ENCODE measurements at regions not wholly inside any gene's neighbourhood (a gene's known extent, or its start where the extent isn't known, plus 50 kb on each side); places are given as distances from the start of the nearest gene placed in this dataset.
"Not testable (repeated sequence)": the region's sequence is repeated elsewhere in the genome, so short reads cannot be mapped to it uniquely, and the experiment has no call there.

- Mint-ChIP-seq H3K27ac (no peak overlapping the region), H3K36me3 (ENCODE audit: low read depth) (no peaks in the 10 kb centered on the region), H3K4me1 (ENCODE audit: low read depth) (no peaks in the 10 kb centered on the region), H3K27me3 (no peaks in the 10 kb centered on the region), H3K9me3 (peaks cover 4% of the 10 kb centered on the region), H3K4me3 (no peak overlapping the region)
- intact Hi-C loops (cut with micrococcal nuclease): no loop called here
- DNase-seq: no peak
- POLR2A ChIA-PET: no interaction called here
- CTCF ChIA-PET: no interaction called here
- TF ChIP-seq, protein P1, sequence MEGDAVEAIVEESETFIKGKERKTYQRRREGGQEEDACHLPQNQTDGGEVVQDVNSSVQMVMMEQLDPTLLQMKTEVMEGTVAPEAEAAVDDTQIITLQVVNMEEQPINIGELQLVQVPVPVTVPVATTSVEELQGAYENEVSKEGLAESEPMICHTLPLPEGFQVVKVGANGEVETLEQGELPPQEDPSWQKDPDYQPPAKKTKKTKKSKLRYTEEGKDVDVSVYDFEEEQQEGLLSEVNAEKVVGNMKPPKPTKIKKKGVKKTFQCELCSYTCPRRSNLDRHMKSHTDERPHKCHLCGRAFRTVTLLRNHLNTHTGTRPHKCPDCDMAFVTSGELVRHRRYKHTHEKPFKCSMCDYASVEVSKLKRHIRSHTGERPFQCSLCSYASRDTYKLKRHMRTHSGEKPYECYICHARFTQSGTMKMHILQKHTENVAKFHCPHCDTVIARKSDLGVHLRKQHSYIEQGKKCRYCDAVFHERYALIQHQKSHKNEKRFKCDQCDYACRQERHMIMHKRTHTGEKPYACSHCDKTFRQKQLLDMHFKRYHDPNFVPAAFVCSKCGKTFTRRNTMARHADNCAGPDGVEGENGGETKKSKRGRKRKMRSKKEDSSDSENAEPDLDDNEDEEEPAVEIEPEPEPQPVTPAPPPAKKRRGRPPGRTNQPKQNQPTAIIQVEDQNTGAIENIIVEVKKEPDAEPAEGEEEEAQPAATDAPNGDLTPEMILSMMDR (IDR thresholded peaks at IDR 0.05): no peak
- no peak for ATAC-seq
Observed at GRCh38 chr7:109456116-109456515, 886.4 kb downstream of the DNAJB9 start.

DNA sequence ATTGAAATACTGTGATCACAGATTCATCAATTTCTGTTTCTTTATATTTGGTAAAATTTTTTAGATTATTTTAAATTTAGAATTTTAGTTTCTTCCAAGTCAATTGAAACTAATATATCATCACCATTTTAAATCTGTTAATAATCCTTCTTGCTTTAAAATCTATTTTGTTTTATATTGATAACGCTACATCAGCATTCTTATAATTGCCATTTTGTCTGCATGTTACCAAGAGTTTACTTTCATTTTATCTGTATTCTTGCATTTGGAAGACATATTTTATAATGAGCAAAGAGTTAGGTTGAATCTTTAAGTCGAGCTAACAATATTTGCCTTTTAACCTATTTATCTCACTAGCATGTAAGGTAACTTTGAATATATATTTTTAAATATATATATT, 890.6 kb downstream of the DNAJB9 start:
- DNase-seq: no peak
- no peak for ATAC-seq
- ChIA-PET CTCF (no interaction called here), POLR2A (no interaction called here)
- Mint-ChIP-seq H3K27ac (no peak overlapping the region), H3K36me3 (ENCODE audit: low read depth) (no peaks in the 10 kb centered on the region), H3K4me1 (ENCODE audit: low read depth) (no peaks in the 10 kb centered on the region), H3K27me3 (no peaks in the 10 kb centered on the region), H3K4me3 (no peak overlapping the region), H3K9me3 (no peaks in the 10 kb centered on the region)
- intact Hi-C loops (cut with micrococcal nuclease): no loop called here
- TF ChIP-seq, protein P1 (IDR thresholded peaks at IDR 0.05): no peak

DNA sequence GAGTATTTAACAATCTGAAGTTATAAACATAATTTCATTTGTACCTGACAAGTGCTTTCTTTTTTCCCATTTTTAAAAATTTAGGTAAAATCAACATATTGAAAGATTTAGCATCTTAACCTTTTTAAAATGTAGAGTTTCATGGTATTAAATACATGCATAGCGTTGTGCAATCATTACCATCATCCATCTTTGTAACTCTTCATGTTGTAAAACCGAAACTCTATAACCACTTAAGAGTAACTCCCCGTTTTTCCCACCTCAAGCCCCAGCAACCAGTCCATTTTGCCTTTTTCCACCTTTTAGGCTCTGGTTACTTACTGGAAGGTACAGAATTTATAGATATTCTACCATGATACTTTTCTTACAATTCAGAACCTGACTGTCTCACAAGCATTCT, 892.5 kb downstream of the DNAJB9 start:
- H3K27me3 Mint-ChIP-seq: no peaks in the 10 kb centered on the region
- ChIA-PET POLR2A (no interaction called here), CTCF (interaction anchor here (0.6 kb wide), 1 partner anchor 85 kb away, joined by 4 read pairs; no protein-coding TSS in a partner anchor)
- TF ChIP-seq, protein P1 (IDR thresholded peaks at IDR 0.05): no peak
- no peaks in the 10 kb centered on the region for H3K36me3 Mint-ChIP-seq (ENCODE audit: low read depth)
- intact Hi-C loops (cut with micrococcal nuclease): no loop called here
- no peak for ATAC-seq
- no peak overlapping the region for H3K4me3 Mint-ChIP-seq
- DNase-seq: no peak
- H3K9me3 Mint-ChIP-seq: no peaks in the 10 kb centered on the region
- H3K27ac Mint-ChIP-seq: no peak overlapping the region
- no peaks in the 10 kb centered on the region for H3K4me1 Mint-ChIP-seq (ENCODE audit: low read depth)

- ATAC-seq; H3K36me3 Mint-ChIP-seq (ENCODE audit: low read depth); CTCF ChIA-PET; H3K27me3 Mint-ChIP-seq; H3K27ac Mint-ChIP-seq; H3K4me1 Mint-ChIP-seq (ENCODE audit: low read depth); H3K9me3 Mint-ChIP-seq; DNase-seq; intact Hi-C loops (cut with micrococcal nuclease); H3K4me3 Mint-ChIP-seq: not testable (repeated sequence)
- POLR2A ChIA-PET: interaction anchor here (0.6 kb wide), 1 partner anchor 347 kb away, joined by 4 read pairs; no protein-coding TSS in a partner anchor
Observed at GRCh38 chr7:109467729-109468128, 898.1 kb downstream of the DNAJB9 start.

DNA sequence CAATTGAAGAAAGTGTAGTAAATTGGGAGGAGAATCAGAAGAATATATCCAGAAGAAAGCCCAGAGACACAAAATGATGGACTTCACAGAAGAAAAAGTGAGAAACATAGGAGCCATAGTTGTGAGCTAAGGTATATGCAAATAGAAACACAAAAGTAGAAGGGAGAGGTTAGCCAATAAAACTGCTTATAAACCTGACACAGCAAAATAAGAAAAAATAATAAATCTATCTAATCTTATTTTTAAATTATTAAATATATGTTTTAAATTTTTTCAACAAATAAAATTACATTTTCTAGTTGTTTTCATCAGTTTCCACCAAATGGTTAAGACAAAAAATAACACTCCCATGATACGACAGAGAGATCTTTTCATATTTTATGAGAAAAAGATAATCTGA, 903.5 kb downstream of the DNAJB9 start:
- H3K36me3 Mint-ChIP-seq (ENCODE audit: low read depth): no peaks in the 10 kb centered on the region
- ChIA-PET POLR2A (no interaction called here), CTCF (no interaction called here)
- TF ChIP-seq, protein P1 (IDR thresholded peaks at IDR 0.05): no peak
- H3K4me1 Mint-ChIP-seq (ENCODE audit: low read depth): no peaks in the 10 kb centered on the region
- H3K27me3 Mint-ChIP-seq: no peaks in the 10 kb centered on the region
- no peak overlapping the region for H3K27ac Mint-ChIP-seq
- ATAC-seq (no peak), DNase-seq (no peak)
- intact Hi-C loops (cut with micrococcal nuclease): no loop called here
- H3K4me3 Mint-ChIP-seq: no peak overlapping the region
- peaks cover 2% of the 10 kb centered on the region for H3K9me3 Mint-ChIP-seq

GRCh38 chr7:109476409-109476808, 906.7 kb downstream of the DNAJB9 start:
- no peak overlapping the region for H3K27ac Mint-ChIP-seq
- intact Hi-C loops (cut with micrococcal nuclease): no loop called here
- CTCF ChIA-PET: no interaction called here
- no peak overlapping the region for H3K4me3 Mint-ChIP-seq
- no peaks in the 10 kb centered on the region for H3K36me3 Mint-ChIP-seq (ENCODE audit: low read depth)
- TF ChIP-seq, protein P1 (IDR thresholded peaks at IDR 0.05): no peak
- DNase-seq (no peak), ATAC-seq (no peak)
- peaks cover 2% of the 10 kb centered on the region for H3K9me3 Mint-ChIP-seq
- no peaks in the 10 kb centered on the region for H3K4me1 Mint-ChIP-seq (ENCODE audit: low read depth)
- H3K27me3 Mint-ChIP-seq: no peaks in the 10 kb centered on the region
- POLR2A ChIA-PET: interaction anchor here (0.7 kb wide), 1 partner anchor 882 kb away, joined by 3 read pairs; no protein-coding TSS in a partner anchor

Data from activated CD8-positive, alpha-beta T cell treated with anti-CD3 and anti-CD28 coated beads for 36 hours (primary cell).